WERI-Rb-1 (cell line): ENCODE measurements at regions not wholly inside any gene's neighbourhood (a gene's known extent, or its start where the extent isn't known, plus 50 kb on each side); places are given as distances from the start of the nearest gene placed in this dataset.

Experiments used
- DNase-seq: peaks from one replicate; pipeline ENCODE4 v3.0.0-alpha.2; 2020
- H3K27ac ChIP-seq: fragments of 250-450 bp; sonication (Bioruptor Pico); 2 replicates; pipeline ENCODE4 v1.5.1; 2020; ENCODE audit warnings: mild to moderate bottlenecking, moderate library complexity
- H3K27me3 ChIP-seq: fragments of 250-450 bp; sonication (Bioruptor Pico); 2 replicates; pipeline ENCODE4 v1.5.1; 2021; ENCODE audit warnings: mild to moderate bottlenecking, low read depth, moderate library complexity; ENCODE audit not compliant: insufficient read depth, severe bottlenecking
- H3K36me3 ChIP-seq: fragments of 250-450 bp; sonication (Bioruptor Pico); 2 replicates; pipeline ENCODE4 v1.5.1; 2020; ENCODE audit warnings: mild to moderate bottlenecking, moderate library complexity
- H3K4me3 ChIP-seq: 2 replicates; pipeline ENCODE4 v1.5.1; 2011; ENCODE audit warnings: low read depth, mild to moderate bottlenecking, control low read depth, low read length
- H3K9me3 ChIP-seq: fragments of 250-450 bp; sonication (Bioruptor Pico); 2 replicates; pipeline ENCODE4 v1.5.1; 2021; ENCODE audit warnings: mild to moderate bottlenecking, moderate library complexity; ENCODE audit not compliant: severe bottlenecking
- CTCF ChIP-seq: IDR thresholded peaks from 2 replicates; pipeline ENCODE4 v1.5.1; 2011; ENCODE audit warnings: low read depth, mild to moderate bottlenecking, control low read depth, inconsistent platforms, low read length

GRCh38 chr5:103487822-103488493, 74.6 kb downstream of the NUDT12 start:
- Histone ChIP-seq H3K36me3 (no peaks in the 10 kb centered on the region), H3K27ac (no peak overlapping the region), H3K4me3 (no peak overlapping the region), H3K27me3 (no peaks in the 10 kb centered on the region), H3K9me3 (no peaks in the 10 kb centered on the region)
- DNase-seq, result no peak
- no peak for TF ChIP-seq CTCF

- Histone ChIP-seq H3K27ac (no peak overlapping the region), H3K36me3 (no peaks in the 10 kb centered on the region), H3K9me3 (no peaks in the 10 kb centered on the region), H3K4me3 (no peak overlapping the region), H3K27me3 (no peaks in the 10 kb centered on the region)
- no peak for TF ChIP-seq CTCF
- DNase-seq, result no peak
Measured at GRCh38 chr5:103487218-103487617, 75.4 kb downstream of the NUDT12 start.

- H3K27ac ChIP-seq, result no peak overlapping the region
- H3K36me3 ChIP-seq, result no peaks in the 10 kb centered on the region
- TF ChIP-seq CTCF, result no peak
- no peak for DNase-seq
- H3K9me3 ChIP-seq, result no peaks in the 10 kb centered on the region
- no peaks in the 10 kb centered on the region for H3K27me3 ChIP-seq
- no peak overlapping the region for H3K4me3 ChIP-seq
Measured at GRCh38 chr5:103486739-103487138, 75.8 kb downstream of the NUDT12 start.

- DNase-seq, result no peak
- Histone ChIP-seq H3K27me3 (no peaks in the 10 kb centered on the region), H3K36me3 (no peaks in the 10 kb centered on the region), H3K4me3 (no peak overlapping the region), H3K27ac (no peak overlapping the region), H3K9me3 (no peaks in the 10 kb centered on the region)
- no peak for TF ChIP-seq CTCF
Measured at GRCh38 chr5:103480246-103480645, 82.3 kb downstream of the NUDT12 start.

- no peaks in the 10 kb centered on the region for H3K36me3 ChIP-seq
Measured at GRCh38 chr5:103477678-103478077, 84.9 kb downstream of the NUDT12 start.

More at GRCh38 chr5:103477678-103478077, 84.9 kb downstream of the NUDT12 start:
- Histone ChIP-seq H3K4me3 (no peak overlapping the region), H3K9me3 (no peaks in the 10 kb centered on the region), H3K27me3 (no peaks in the 10 kb centered on the region), H3K27ac (no peak overlapping the region)
- DNase-seq, result no peak
- no peak for TF ChIP-seq CTCF
